IPS-20b (cell line): ENCODE measurements at regions not wholly inside any gene's neighbourhood (a gene's known extent, or its start where the extent isn't known, plus 50 kb on each side); places are given as distances from the start of the nearest gene placed in this dataset.
"Not testable (repeated sequence)": the region's sequence is repeated elsewhere in the genome, so short reads cannot be mapped to it uniquely, and the experiment has no call there.

Experiments used
- H3K27ac ChIP-seq: one replicate; pipeline ENCODE4 v1.5.1; 2013; ENCODE audit warnings: low read length
- H3K27me3 ChIP-seq: 2 replicates; pipeline ENCODE4 v1.6.1; 2013; ENCODE audit warnings: mild to moderate bottlenecking, low read length, inconsistent platforms; ENCODE audit not compliant: insufficient read depth
- H3K36me3 ChIP-seq: 2 replicates; pipeline ENCODE4 v1.6.1; 2013; ENCODE audit warnings: low read depth, mild to moderate bottlenecking, inconsistent platforms, low read length, moderate library complexity; ENCODE audit not compliant: insufficient read depth
- H3K4me1 ChIP-seq: 2 replicates; pipeline ENCODE4 v1.6.1; 2013; ENCODE audit warnings: mild to moderate bottlenecking, control low read depth, inconsistent platforms, low read length, moderate library complexity; ENCODE audit not compliant: insufficient read depth
- H3K4me3 ChIP-seq: 2 replicates; pipeline ENCODE4 v1.5.1; 2013; ENCODE audit warnings: mild to moderate bottlenecking, low read length, inconsistent platforms
- H3K9ac ChIP-seq: 2 replicates; pipeline ENCODE4 v1.6.1; 2013; ENCODE audit warnings: low read depth, mild to moderate bottlenecking, inconsistent platforms, low read length, moderate library complexity
- H3K9me3 ChIP-seq: 2 replicates; pipeline ENCODE4 v1.6.1; 2013; ENCODE audit warnings: mild to moderate bottlenecking, low read depth, low read length, inconsistent platforms; ENCODE audit not compliant: insufficient read depth

DNA sequence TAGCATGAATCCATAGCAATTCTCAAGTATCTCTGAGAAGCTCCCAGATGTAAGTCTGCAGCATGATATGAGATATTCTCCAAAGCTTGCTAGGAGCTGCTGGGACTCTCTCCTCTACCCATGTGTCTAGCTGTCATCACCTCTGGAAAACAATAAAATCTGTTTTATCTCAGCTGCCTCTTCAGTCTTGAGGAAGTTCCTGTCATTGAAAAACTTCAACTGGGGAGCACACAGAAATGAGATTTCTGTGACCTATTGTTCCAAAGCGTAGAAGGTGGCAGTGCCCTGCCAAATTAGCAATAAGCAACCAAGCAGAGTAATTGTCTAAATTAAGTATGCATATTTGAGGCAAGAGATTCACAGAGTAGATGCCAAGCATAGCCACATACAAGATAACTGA lies 1380.6 kb upstream of the RAG2 start:
- H3K4me1 ChIP-seq: no peaks in the 10 kb centered on the region
- H3K36me3 ChIP-seq: no peaks in the 10 kb centered on the region

DNA sequence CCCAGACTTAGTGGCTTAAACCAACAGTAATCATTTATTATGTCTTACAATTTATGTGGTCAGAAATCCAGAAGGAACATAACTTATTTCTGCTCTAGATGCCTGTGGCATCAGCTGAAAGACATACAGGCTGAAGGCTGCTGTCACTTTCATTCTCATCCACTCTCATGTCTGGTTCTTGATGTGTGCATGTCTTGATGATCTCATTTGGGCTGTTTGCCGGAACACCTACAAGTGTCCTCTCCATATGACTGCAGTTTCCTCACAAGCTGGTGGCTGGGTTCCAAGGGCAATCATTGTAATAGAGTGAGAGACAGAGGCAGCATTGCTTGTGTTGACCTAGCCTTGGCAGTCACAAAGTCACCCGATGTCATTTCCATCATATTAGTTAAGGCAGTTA lies 1375.9 kb upstream of the RAG2 start:
- Histone ChIP-seq H3K4me1 (no peaks in the 10 kb centered on the region), H3K36me3 (no peaks in the 10 kb centered on the region), H3K27ac (no peak overlapping the region), H3K4me3 (no peak overlapping the region), H3K9ac (no peak overlapping the region), H3K27me3 (no peaks in the 10 kb centered on the region), H3K9me3 (no peaks in the 10 kb centered on the region)

More for the DNA sequence above, 1380.6 kb upstream of the RAG2 start:
- Histone ChIP-seq H3K27me3 (no peaks in the 10 kb centered on the region), H3K9me3 (no peaks in the 10 kb centered on the region), H3K27ac (no peak overlapping the region), H3K4me3 (no peak overlapping the region), H3K9ac (no peak overlapping the region)

DNA sequence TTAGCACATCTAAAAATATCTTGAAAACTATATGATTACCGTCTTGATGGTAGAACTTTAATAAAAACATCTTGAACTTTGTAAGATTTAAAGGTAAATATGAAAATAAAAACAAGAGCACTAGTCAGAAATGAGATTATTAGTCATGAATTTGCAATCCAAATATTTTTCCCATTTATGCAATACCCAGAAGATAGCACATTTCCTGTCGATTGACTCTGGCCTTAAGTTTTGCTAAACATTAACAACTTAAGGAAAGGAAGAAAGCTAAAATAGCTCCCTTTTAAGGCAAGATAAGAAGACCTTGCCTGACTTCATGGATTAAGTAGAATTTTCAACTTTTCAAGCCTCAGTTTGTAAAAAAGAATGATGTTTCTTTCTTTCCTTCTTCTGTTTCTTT lies 1374.7 kb upstream of the RAG2 start:
- no peaks in the 10 kb centered on the region for H3K36me3 ChIP-seq
- no peaks in the 10 kb centered on the region for H3K27me3 ChIP-seq
- H3K4me1 ChIP-seq: no peaks in the 10 kb centered on the region
- H3K4me3 ChIP-seq: no peak overlapping the region
- H3K27ac ChIP-seq: no peak overlapping the region
- H3K9me3 ChIP-seq: no peaks in the 10 kb centered on the region
- no peak overlapping the region for H3K9ac ChIP-seq

DNA sequence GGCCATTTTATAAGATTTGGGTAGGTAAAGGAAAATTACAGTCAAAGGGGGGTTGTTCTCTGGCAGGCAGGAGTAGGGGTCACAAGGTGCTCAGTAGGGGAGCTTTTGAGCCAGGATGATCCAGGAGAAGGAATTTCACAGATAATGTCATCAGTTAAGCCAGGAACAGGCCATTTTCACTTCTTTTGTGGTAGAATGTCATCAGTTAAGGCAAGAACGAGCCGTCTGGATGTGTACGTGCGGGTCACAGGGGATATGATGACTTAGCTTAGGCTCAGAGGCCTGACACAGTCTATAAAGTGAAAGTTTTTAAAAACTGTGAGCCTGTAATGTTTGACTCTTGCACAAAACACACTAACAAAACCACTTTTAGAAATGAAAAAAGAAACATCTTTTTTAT lies 1371.3 kb upstream of the RAG2 start:
- not testable (repeated sequence) for H3K27me3 ChIP-seq, H3K9me3 ChIP-seq, H3K9ac ChIP-seq, H3K4me3 ChIP-seq, H3K4me1 ChIP-seq, H3K36me3 ChIP-seq, H3K27ac ChIP-seq

DNA sequence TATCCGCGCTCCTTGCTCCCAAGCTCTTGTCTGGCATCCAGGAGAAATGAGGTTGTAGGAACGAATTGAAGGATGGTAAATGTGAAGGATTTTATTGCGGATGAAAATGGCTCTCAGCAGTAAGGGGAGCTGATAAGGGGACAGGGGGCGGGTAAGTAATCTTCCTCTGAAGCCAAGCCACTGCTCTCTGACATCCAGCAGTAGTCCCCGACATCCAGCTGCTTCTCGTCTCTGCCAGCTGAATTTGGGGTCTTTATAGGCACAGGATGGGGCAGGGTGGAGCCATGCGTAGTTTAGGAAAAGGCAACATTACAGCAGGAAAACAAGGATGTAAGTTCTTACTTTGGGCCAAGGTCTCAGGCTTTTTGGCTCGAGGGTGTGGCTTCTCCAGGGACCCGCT lies 1370.1 kb upstream of the RAG2 start:
- Histone ChIP-seq H3K27ac (no peak overlapping the region), H3K9ac (no peak overlapping the region), H3K4me1 (peaks cover 5% of the 10 kb centered on the region; the same call in 1 of the 2 replicates), H3K4me3 (no peak overlapping the region), H3K9me3 (no peaks in the 10 kb centered on the region), H3K27me3 (no peaks in the 10 kb centered on the region), H3K36me3 (no peaks in the 10 kb centered on the region)

DNA sequence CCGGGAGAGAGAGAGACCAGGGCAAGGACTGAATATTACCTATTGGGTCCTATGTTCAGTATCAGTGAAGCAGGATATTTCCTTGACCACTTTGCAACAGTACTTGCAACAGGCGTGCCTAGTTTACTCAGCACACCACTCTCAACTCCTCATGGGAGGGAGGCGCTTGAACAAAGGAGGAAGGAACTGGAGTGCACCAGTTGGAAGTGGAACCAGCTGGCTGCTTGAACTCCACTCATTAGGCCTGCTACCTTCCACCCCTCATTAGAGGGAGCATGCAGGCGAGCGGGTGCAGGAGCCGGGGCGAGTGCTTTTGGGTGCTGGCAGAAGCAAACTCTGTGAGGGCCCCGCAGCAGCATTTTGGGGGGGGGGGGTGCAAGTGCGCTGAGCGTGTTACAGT lies 1369.6 kb upstream of the RAG2 start:
- no peak overlapping the region for H3K9ac ChIP-seq
- H3K4me3 ChIP-seq: no peak overlapping the region
- H3K27me3 ChIP-seq: no peaks in the 10 kb centered on the region
- no peaks in the 10 kb centered on the region for H3K9me3 ChIP-seq
- no peak overlapping the region for H3K27ac ChIP-seq
- H3K36me3 ChIP-seq: no peaks in the 10 kb centered on the region
- peaks cover 5% of the 10 kb centered on the region; the same call in 1 of the 2 replicates for H3K4me1 ChIP-seq

DNA sequence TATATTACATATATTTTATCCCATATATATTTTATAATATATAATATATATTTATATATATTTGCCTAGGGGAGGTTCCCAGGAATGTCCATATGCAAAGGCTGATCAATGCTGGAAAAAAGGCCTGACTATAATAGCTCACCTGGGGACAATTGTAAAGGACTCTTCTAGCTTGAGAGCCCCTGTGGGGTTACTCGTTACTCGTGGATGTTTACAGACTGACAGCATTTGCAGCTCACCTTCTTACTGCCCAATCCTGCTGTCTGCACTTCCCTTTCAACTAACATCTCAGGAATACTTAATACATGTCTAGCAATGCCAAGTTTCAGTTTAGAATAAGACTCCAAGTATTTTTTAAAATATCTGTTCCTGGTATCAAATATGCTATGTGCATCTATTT lies 1365.4 kb upstream of the RAG2 start:
- no peaks in the 10 kb centered on the region for H3K36me3 ChIP-seq
- H3K27me3 ChIP-seq: no peaks in the 10 kb centered on the region
- no peak overlapping the region for H3K9ac ChIP-seq
- H3K4me3 ChIP-seq: no peak overlapping the region
- H3K9me3 ChIP-seq: no peaks in the 10 kb centered on the region
- H3K4me1 ChIP-seq: peaks cover 5% of the 10 kb centered on the region; the same call in 1 of the 2 replicates
- H3K27ac ChIP-seq: no peak overlapping the region

DNA sequence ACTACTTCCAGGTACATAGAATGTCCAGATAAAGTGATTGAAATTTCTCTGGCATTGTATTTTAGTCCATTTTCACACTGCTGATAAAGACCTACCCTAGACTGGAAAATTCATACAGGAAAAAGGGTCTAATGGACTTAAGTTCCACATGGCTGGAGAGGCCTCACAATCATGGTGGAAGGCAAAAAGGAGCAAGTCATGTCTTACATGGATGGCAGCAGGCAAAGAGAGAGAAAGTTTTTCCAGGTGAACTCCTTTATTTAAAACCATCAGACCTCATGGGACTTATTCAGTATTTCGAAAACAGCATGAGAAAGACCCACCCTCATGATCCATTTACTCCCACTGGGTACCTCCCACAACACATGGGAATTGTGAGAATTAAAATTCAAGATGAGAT lies 1359.7 kb upstream of the RAG2 start:
- H3K4me3 ChIP-seq: no peak overlapping the region
- no peaks in the 10 kb centered on the region for H3K27me3 ChIP-seq
- no peaks in the 10 kb centered on the region; the same call in none of the 2 replicates for H3K9me3 ChIP-seq
- no peaks in the 10 kb centered on the region for H3K4me1 ChIP-seq
- no peaks in the 10 kb centered on the region for H3K36me3 ChIP-seq
- no peak overlapping the region for H3K27ac ChIP-seq
- H3K9ac ChIP-seq: no peak overlapping the region

DNA sequence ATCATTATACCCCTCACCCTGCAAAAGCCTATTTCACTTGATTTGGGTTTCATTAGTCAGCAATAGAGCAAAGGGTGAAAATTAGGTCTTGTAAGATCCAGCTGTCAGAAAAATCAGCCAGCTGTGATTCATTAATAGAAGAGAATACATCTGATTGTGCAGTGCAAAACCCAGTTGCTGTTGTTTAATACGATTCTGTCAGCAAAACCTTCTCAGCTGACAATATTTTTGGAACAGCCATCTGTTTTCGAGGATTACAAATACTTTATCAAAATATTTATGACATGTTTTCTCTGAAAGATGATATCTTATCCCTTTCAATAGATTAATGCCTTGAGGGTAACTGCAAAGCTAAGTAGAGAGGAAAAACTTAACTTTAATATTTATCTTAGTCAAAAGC lies 1354.0 kb upstream of the RAG2 start:
- no peak overlapping the region for H3K27ac ChIP-seq
- no peaks in the 10 kb centered on the region; the same call in 1 of the 2 replicates for H3K9me3 ChIP-seq
- H3K4me1 ChIP-seq: no peaks in the 10 kb centered on the region
- no peaks in the 10 kb centered on the region for H3K27me3 ChIP-seq
- H3K4me3 ChIP-seq: no peak overlapping the region
- H3K9ac ChIP-seq: no peak overlapping the region
- H3K36me3 ChIP-seq: no peaks in the 10 kb centered on the region

DNA sequence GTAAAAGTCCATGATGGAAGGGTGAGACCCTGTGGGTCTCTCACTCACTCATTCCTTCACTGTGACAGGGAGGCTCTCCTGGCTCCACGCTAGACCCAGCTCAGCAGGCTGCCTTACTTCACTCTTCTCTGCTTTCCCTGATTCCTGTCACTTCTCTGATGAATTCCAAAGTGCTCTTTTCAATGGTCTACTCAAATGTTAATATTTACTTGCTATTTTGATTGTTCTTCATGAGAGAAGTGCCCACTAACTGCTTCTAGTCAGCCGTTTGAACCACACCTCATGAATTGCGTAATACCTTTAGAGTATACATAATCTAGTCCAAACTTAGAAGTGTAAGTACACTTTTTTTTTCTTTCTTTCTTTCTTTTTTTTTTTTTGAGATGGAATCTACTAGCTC lies 1350.2 kb upstream of the RAG2 start:
- Histone ChIP-seq H3K27me3 (no peaks in the 10 kb centered on the region), H3K36me3 (no peaks in the 10 kb centered on the region), H3K27ac (no peak overlapping the region), H3K9ac (no peak overlapping the region), H3K9me3 (peaks cover 4% of the 10 kb centered on the region; the same call in 1 of the 2 replicates), H3K4me1 (no peaks in the 10 kb centered on the region), H3K4me3 (no peak overlapping the region)

DNA sequence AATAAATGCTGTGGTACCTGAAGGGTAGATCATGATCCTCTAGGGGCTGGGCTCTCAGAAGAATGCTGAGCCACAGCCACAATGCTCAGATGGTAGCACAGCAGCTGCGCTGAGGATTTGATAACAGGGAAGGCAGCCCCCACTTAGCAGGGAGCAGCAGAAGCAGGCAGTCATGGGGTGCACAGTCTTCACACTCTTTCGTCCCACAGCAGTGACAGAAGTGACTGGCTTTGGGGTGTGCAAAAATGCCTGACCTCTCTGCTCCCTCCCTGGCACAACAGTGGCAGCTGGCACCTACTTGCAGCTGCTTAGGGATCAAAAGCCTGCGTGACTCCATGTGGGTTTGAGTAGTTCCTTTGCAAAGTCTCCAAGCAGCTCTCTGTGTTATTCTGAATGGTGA lies 1349.8 kb upstream of the RAG2 start:
- H3K27me3 ChIP-seq: no peaks in the 10 kb centered on the region
- H3K9me3 ChIP-seq: peaks cover 4% of the 10 kb centered on the region; the same call in 1 of the 2 replicates
- H3K27ac ChIP-seq: no peak overlapping the region
- no peaks in the 10 kb centered on the region for H3K36me3 ChIP-seq
- no peak overlapping the region for H3K4me3 ChIP-seq
- H3K4me1 ChIP-seq: no peaks in the 10 kb centered on the region
- no peak overlapping the region for H3K9ac ChIP-seq

DNA sequence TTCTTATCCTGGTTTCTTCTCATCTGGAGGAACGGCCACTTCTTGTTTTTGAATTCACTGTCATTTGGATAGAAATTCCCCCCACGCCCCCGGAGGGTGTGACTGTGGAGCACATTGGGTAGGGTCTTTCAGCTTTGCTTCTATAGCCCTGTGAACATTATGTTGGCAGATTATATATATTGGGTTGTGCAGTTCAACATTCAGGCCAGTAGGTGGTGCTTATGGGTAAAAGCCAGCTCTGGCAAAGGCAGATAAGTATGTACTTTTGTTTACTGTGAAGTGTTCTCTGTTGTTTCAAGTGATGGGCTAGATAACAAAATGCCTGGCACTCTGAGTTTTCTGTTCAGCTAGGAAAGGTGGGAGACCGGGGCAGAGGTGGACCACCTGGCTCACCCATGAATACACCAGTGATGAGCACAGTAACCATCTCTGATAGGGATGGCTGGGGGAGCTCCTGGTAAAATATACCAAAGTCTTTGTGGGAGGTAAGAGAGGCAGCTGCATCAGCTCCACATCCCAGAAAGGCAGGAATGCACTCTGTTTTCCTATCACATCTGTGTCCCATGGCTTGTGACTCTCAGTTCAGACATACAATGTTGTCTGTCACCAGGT lies 1348.2 kb upstream of the RAG2 start:
- Histone ChIP-seq H3K4me3 (no peak overlapping the region), H3K9ac (no peak overlapping the region), H3K27me3 (no peaks in the 10 kb centered on the region), H3K27ac (no peak overlapping the region), H3K9me3 (peaks cover 4% of the 10 kb centered on the region; the same call in 1 of the 2 replicates), H3K4me1 (no peaks in the 10 kb centered on the region), H3K36me3 (no peaks in the 10 kb centered on the region)
